Type B pancreatic cell (in vitro differentiated cells): ENCODE measurements at regions not wholly inside any gene's neighbourhood (a gene's known extent, or its start where the extent isn't known, plus 50 kb on each side); places are given as distances from the start of the nearest gene placed in this dataset.

Experiments used
- DNase-seq: peaks from one replicate; pipeline ENCODE4 v3.0.0; 2021; ENCODE audit warnings: mixed read lengths; ENCODE audit not compliant: unreplicated experiment; ENCODE audit errors: extremely low spot score
- H3K27ac Mint-ChIP-seq: 2 replicates; pipeline ENCODE4 v1.8.0; 2021; ENCODE audit warnings: mild to moderate bottlenecking, mixed read lengths
- H3K27me3 Mint-ChIP-seq: 2 replicates; pipeline ENCODE4 v1.8.0; 2021; ENCODE audit warnings: mixed read lengths
- H3K36me3 Mint-ChIP-seq: 2 replicates; pipeline ENCODE4 v1.8.0; 2021; ENCODE audit warnings: mixed read lengths
- H3K4me1 Mint-ChIP-seq: one replicate; pipeline ENCODE4 v1.8.0; 2021; ENCODE audit warnings: mixed read lengths; ENCODE audit not compliant: unreplicated experiment
- H3K4me3 Mint-ChIP-seq: 2 replicates; pipeline ENCODE4 v1.8.0; 2021; ENCODE audit warnings: mild to moderate bottlenecking, mixed read lengths
- H3K9me3 Mint-ChIP-seq: 2 replicates; pipeline ENCODE4 v1.8.0; 2021; ENCODE audit warnings: mixed read lengths
- TF ChIP-seq, protein P1 (sequence below): fragments of 200-600 bp; sonication (generic); conservative IDR thresholded peaks from 2 replicates; pipeline ENCODE4 v1.5.0; 2021; ENCODE audit warnings: antibody characterized with exemption, mild to moderate bottlenecking

DNA sequence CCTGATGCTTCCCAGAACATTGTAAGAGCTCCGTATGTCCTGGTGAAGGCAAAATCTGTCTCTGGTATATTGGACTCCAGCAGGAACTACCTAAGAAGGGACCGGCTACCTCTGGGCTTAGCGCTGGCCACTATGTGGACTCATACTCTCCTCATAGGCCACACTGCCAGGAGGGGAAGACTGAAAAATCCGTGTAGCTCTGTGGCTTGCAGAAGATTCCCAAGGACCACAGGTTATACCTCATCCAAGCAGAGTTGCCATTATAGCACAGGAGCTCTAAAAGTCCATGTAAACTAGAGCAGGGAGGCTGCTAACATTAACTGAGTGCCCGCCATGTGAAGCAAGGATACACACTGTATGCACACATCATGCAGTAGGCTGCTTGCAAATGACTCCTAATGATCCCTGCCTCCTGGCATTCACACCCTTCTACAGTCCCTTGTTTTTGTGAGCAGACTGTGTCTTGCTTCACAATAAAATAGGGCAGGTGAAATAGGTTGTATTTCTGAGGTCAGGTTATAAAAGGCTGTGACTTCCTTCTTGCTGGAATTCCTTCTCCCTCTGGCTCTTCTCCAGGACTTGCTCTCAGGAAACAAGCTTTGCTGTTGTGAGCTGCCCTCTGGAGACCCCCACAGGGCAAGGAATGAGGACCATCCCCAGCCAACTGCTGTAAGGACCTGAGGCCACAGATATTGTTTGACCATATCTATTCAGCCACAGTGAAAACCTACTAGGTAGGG lies 192.6 kb upstream of the UBL3 start:
- no peaks in the 10 kb centered on the region for H3K36me3 Mint-ChIP-seq
- H3K27me3 Mint-ChIP-seq, result peaks cover 8% of the 10 kb centered on the region
- no peak overlapping the region for H3K27ac Mint-ChIP-seq
- H3K4me3 Mint-ChIP-seq, result no peak overlapping the region
- peaks cover 21% of the 10 kb centered on the region for H3K4me1 Mint-ChIP-seq
- H3K9me3 Mint-ChIP-seq, result no peaks in the 10 kb centered on the region
- DNase-seq, result no peak
- TF ChIP-seq, protein P1, sequence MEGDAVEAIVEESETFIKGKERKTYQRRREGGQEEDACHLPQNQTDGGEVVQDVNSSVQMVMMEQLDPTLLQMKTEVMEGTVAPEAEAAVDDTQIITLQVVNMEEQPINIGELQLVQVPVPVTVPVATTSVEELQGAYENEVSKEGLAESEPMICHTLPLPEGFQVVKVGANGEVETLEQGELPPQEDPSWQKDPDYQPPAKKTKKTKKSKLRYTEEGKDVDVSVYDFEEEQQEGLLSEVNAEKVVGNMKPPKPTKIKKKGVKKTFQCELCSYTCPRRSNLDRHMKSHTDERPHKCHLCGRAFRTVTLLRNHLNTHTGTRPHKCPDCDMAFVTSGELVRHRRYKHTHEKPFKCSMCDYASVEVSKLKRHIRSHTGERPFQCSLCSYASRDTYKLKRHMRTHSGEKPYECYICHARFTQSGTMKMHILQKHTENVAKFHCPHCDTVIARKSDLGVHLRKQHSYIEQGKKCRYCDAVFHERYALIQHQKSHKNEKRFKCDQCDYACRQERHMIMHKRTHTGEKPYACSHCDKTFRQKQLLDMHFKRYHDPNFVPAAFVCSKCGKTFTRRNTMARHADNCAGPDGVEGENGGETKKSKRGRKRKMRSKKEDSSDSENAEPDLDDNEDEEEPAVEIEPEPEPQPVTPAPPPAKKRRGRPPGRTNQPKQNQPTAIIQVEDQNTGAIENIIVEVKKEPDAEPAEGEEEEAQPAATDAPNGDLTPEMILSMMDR, result no peak

DNA sequence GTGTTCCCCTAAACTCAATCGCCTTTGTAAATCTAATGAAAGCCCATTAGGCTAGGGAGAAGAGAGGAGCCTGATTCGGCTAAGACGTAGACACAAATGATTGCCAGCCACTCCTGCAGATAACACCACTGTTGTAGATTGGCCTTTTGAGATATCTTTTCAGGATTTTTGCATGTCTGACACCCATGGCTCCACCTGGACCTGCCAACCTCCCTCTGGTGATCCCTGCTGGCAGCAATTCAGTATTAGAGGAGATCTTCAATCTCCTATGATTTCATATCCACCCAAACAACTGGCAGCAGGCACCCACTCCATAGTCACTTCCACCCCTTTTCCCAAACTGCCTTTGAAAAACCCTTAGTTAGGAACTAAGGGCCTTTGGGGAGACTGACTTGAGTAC lies 191.9 kb upstream of the UBL3 start:
- TF ChIP-seq, protein P1, result no peak
- H3K36me3 Mint-ChIP-seq, result no peaks in the 10 kb centered on the region
- no peak overlapping the region for H3K27ac Mint-ChIP-seq
- no peak overlapping the region for H3K4me3 Mint-ChIP-seq
- H3K27me3 Mint-ChIP-seq, result peaks cover 12% of the 10 kb centered on the region
- peaks cover 21% of the 10 kb centered on the region for H3K4me1 Mint-ChIP-seq
- no peaks in the 10 kb centered on the region for H3K9me3 Mint-ChIP-seq
- DNase-seq, result no peak

DNA sequence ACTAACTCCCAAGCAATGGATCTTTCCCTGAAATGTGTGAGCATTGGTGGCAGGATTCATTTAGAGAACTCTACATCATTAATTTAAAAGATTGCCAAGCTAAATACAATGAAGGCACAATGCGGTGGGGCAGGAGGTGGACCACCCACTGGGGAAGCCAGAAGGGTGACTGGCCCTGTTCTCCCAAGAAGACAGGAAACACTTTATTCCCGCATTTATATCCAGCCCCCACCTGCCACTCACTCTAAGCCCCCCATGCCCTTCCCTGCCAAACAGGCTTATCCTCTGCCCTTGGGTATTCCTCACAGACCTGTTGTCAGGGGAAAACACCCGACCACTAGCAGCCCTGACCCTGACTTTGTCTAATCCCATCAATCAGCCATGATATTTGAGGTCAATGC lies 189.1 kb upstream of the UBL3 start:
- no peak overlapping the region for H3K4me3 Mint-ChIP-seq
- H3K27me3 Mint-ChIP-seq, result peaks cover 17% of the 10 kb centered on the region
- TF ChIP-seq, protein P1, result no peak
- H3K27ac Mint-ChIP-seq, result no peak overlapping the region
- peaks cover 17% of the 10 kb centered on the region for H3K4me1 Mint-ChIP-seq
- no peak for DNase-seq
- no peaks in the 10 kb centered on the region for H3K9me3 Mint-ChIP-seq
- H3K36me3 Mint-ChIP-seq, result no peaks in the 10 kb centered on the region

DNA sequence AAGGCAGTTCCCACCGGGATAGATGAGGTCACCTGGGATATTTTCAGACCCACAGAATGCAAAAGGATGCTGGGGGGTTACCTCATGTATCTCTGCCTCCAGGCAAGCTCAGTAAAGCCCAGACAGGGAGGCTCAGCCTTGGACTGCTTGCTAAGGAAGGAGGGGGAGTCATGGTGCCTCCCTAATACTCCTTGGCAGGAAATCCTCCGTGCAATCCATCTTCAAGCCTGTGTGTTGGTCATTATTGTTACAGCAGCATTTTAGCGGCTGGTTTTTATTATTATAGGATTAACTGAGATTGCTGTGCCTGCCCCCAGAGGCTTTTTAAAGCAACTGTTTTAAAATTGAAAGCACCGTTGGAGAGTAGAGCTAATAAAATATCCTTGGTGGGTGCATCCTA lies 188.5 kb upstream of the UBL3 start:
- TF ChIP-seq, protein P1, result peak; percentile 49
- no peak for DNase-seq
- Mint-ChIP-seq H3K4me3 (no peak overlapping the region), H3K4me1 (peaks cover 17% of the 10 kb centered on the region), H3K36me3 (no peaks in the 10 kb centered on the region), H3K27ac (no peak overlapping the region), H3K27me3 (peaks cover 17% of the 10 kb centered on the region), H3K9me3 (no peaks in the 10 kb centered on the region)

DNA sequence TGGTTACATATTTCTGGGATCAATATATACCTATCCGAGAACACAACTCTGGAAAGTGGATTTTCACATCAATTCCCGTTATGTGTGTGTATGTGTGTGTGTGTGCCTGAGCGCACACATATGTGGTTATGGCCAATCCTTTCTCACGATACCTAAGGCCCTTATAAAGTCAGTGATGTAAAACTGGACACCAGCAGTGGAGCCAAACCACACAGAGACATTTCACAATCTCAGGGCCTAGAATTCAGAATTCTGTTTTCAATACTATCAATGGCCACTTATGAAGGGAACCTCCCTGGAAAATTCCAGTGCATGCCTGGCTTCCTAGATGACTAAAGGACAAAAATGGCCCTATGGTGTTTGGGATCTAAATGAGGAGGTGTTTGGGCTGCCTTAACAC lies 187.3 kb upstream of the UBL3 start:
- TF ChIP-seq, protein P1, result no peak
- Mint-ChIP-seq H3K4me1 (peaks cover 22% of the 10 kb centered on the region), H3K27me3 (peaks cover 16% of the 10 kb centered on the region), H3K36me3 (no peaks in the 10 kb centered on the region), H3K9me3 (no peaks in the 10 kb centered on the region), H3K4me3 (no peak overlapping the region), H3K27ac (no peak overlapping the region)
- DNase-seq, result no peak

DNA sequence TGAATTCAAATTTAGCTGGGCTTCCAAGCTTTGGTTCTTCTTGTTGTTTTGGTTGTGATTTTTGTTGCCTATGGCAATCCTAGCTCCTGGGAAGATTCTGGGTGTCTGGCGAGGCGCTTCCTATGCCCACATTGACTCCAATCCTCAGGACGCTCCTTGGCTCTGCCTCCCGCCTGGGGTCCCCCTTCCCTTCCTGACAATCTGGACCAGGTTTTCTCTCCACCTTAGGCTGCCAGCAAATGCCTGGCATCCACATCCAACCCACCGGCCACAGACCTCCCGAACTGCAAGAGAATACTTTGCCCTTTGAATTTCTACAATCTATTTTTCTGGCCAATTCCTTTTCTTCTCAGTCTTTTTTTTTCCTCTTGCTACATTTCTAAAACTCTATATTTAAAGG lies 186.9 kb upstream of the UBL3 start:
- Mint-ChIP-seq H3K4me3 (no peak overlapping the region), H3K36me3 (no peaks in the 10 kb centered on the region), H3K27me3 (peaks cover 12% of the 10 kb centered on the region), H3K9me3 (no peaks in the 10 kb centered on the region), H3K4me1 (peaks cover 22% of the 10 kb centered on the region), H3K27ac (no peak overlapping the region)
- TF ChIP-seq, protein P1, result no peak
- no peak for DNase-seq
